H1 (cell line): ENCODE measurements at regions not wholly inside any gene's neighbourhood (a gene's known extent, or its start where the extent isn't known, plus 50 kb on each side); places are given as distances from the start of the nearest gene placed in this dataset.

Experiments
- CTCF ChIA-PET: fragments of 300-600 bp; sonication (Branson Sonifier 250); formaldehyde crosslinking; loops from one replicate; lab custom pipeline; 2021; ENCODE audit not compliant: partially characterized antibody; lab: Charles Lee
- POLR2A ChIA-PET: fragments of 300-600 bp; sonication (Branson Sonifier 250); formaldehyde crosslinking; loops from one replicate; lab custom pipeline; 2021; ENCODE audit warnings: inconsistent platforms; ENCODE audit not compliant: partially characterized antibody; lab: Charles Lee
- DNase-seq, 2 experiments: peaks; one replicate each; pipeline versions ENCODE4 v3.0.0 to v3.0.0-alpha.2; 2010 to 2022; ENCODE audit warnings: low spot score in 2 of 2, low read depth in 1 of 2, mixed read lengths in 1 of 2
- FAIRE-seq: peaks from 2 replicates; lab custom pipeline; 2011; peaks lifted over from hg19 to GRCh38; lab: Jason Lieb, UNC
- H2AFZ ChIP-seq: 2 replicates; pipeline ENCODE4 v1.8.1; 2012; ENCODE audit warnings: low read length, inconsistent platforms
- H2AK5ac ChIP-seq: 2 replicates; pipeline ENCODE4 v1.6.1; 2013; ENCODE audit warnings: low read depth, low read length
- H2BK120ac ChIP-seq: replicated peaks from 2 replicates; pipeline ENCODE3; 2013; ENCODE audit warnings: low read depth, low read length, inconsistent platforms
- H2BK12ac ChIP-seq: 2 replicates; pipeline ENCODE4 v1.6.1; 2013; ENCODE audit warnings: low read depth, low read length
- H2BK15ac ChIP-seq: 2 replicates; pipeline ENCODE4 v1.6.1; 2013; ENCODE audit warnings: low read length
- H2BK20ac ChIP-seq: 2 replicates; pipeline ENCODE4 v1.6.1; 2013; ENCODE audit warnings: low read length
- H2BK5ac ChIP-seq: 2 replicates; pipeline ENCODE4 v1.6.1; 2013; ENCODE audit warnings: low read depth, low read length
- H3K14ac ChIP-seq: 2 replicates; pipeline ENCODE4 v1.6.1; 2013; ENCODE audit warnings: inconsistent platforms; ENCODE audit not compliant: insufficient read length
- H3K18ac ChIP-seq: 2 replicates; pipeline ENCODE4 v1.6.1; 2013; ENCODE audit warnings: low read length; ENCODE audit errors: extremely low read depth
- H3K23ac ChIP-seq: 2 replicates; pipeline ENCODE4 v1.6.1; 2013; ENCODE audit warnings: inconsistent platforms; ENCODE audit not compliant: insufficient read length
- H3K23me2 ChIP-seq: 2 replicates; pipeline ENCODE4 v1.6.1; 2013; ENCODE audit warnings: low read depth, low read length
- H3K27ac ChIP-seq: 2 replicates; pipeline ENCODE4 v1.6.1; 2011; ENCODE audit warnings: low read depth, low read length, inconsistent platforms
- H3K27me3 ChIP-seq, 4 experiments: replicated peaks in 1 of 4; 1 replicate in 1 of 4; 2 replicates in 3 of 4; pipeline versions ENCODE4 v1.6.1 to v1.8.1; 2011 to 2013; ENCODE audit warnings: low read length in 3 of 4, mild to moderate bottlenecking in 3 of 4, inconsistent platforms in 2 of 4, mixed read lengths in 2 of 4, moderate library complexity in 1 of 4; ENCODE audit not compliant: control insufficient read depth in 3 of 4, insufficient read depth in 3 of 4; ENCODE audit errors: extremely low read depth in 1 of 4
- H3K36me3 ChIP-seq, 4 experiments: 2 replicates each; pipeline versions ENCODE4 v1.6.1 to v1.8.1; 2011 to 2013; ENCODE audit warnings: mild to moderate bottlenecking in 4 of 4, low read length in 3 of 4, moderate library complexity in 2 of 4, control low read depth in 1 of 4, inconsistent platforms in 1 of 4; ENCODE audit not compliant: insufficient read depth in 4 of 4, control insufficient read depth in 2 of 4
- H3K4ac ChIP-seq: replicated peaks from 2 replicates; pipeline ENCODE3; 2013; ENCODE audit warnings: low read length, low read depth, mixed read lengths, inconsistent platforms; ENCODE audit not compliant: insufficient read length
- H3K4me1 ChIP-seq, 4 experiments: replicated peaks in 1 of 4; 1 replicate in 1 of 4; 2 replicates in 3 of 4; pipeline versions ENCODE4 v1.6.1 to v1.8.1; 2011 to 2013; ENCODE audit warnings: low read length in 3 of 4, inconsistent platforms in 2 of 4, mixed read lengths in 1 of 4; ENCODE audit not compliant: insufficient read depth in 4 of 4, control insufficient read depth in 3 of 4
- H3K4me2 ChIP-seq, 2 experiments: 2 replicates each; pipeline versions ENCODE4 v1.6.1 to v1.8.1; 2011 to 2013; ENCODE audit warnings: low read depth in 2 of 2, low read length in 2 of 2, control low read depth in 1 of 2, inconsistent platforms in 1 of 2, mild to moderate bottlenecking in 1 of 2; ENCODE audit not compliant: insufficient read depth in 1 of 2
- H3K4me3 ChIP-seq, 4 experiments: fragments of 200-600, 300-600 bp in 1 of 4; sonication (generic), shearing (Covaris generic), sonication (Bioruptor Twin) in 1 of 4; 2 replicates each; pipeline versions ENCODE4 v1.5.1 to v1.8.1; 2011 to 2016; ENCODE audit warnings: low read length in 4 of 4, low read depth in 3 of 4, control low read depth in 2 of 4, inconsistent platforms in 2 of 4, mild to moderate bottlenecking in 2 of 4, mixed read lengths in 1 of 4, moderate library complexity in 1 of 4; ENCODE audit not compliant: insufficient read depth in 2 of 4; ENCODE audit errors: extremely low read depth in 1 of 4
- H3K56ac ChIP-seq: replicated peaks from 2 replicates; pipeline ENCODE3; 2013; ENCODE audit warnings: low read depth, mild to moderate bottlenecking, mixed read lengths, low read length, inconsistent platforms; ENCODE audit not compliant: insufficient read length
- H3K79me1 ChIP-seq: 2 replicates; pipeline ENCODE4 v1.6.1; 2013; ENCODE audit warnings: low read depth, low read length, control low read depth
- H3K79me2 ChIP-seq, 2 experiments: 2 replicates each; pipeline versions ENCODE4 v1.6.1 to v1.8.1; 2012 to 2013; ENCODE audit warnings: low read length in 2 of 2, mild to moderate bottlenecking in 2 of 2, inconsistent platforms in 1 of 2; ENCODE audit not compliant: insufficient read depth in 2 of 2, control insufficient read depth in 1 of 2
- H3K9ac ChIP-seq, 4 experiments: replicated peaks in 1 of 4; 1 replicate in 1 of 4; 2 replicates in 3 of 4; pipeline versions ENCODE4 v1.6.1 to v1.8.1; 2011 to 2013; ENCODE audit warnings: low read depth in 3 of 4, low read length in 3 of 4, control low read depth in 2 of 4, mild to moderate bottlenecking in 2 of 4, moderate library complexity in 2 of 4, inconsistent platforms in 1 of 4; ENCODE audit errors: extremely low read depth in 1 of 4
- H3K9me3 ChIP-seq, 2 experiments: 2 replicates each; pipeline versions ENCODE4 v1.6.1 to v1.8.1; 2012 to 2013; ENCODE audit warnings: mild to moderate bottlenecking in 2 of 2, moderate library complexity in 2 of 2, control low read depth in 1 of 2, inconsistent platforms in 1 of 2, low read depth in 1 of 2, low read length in 1 of 2, mixed read lengths in 1 of 2; ENCODE audit not compliant: insufficient read depth in 2 of 2
- H4K20me1 ChIP-seq, 2 experiments: replicated peaks in 1 of 2; 2 replicates each; pipeline versions ENCODE3 to v1.8.1; 2011 to 2013; ENCODE audit warnings: inconsistent platforms in 2 of 2, low read length in 2 of 2, mild to moderate bottlenecking in 1 of 2; ENCODE audit not compliant: insufficient read depth in 2 of 2, control insufficient read depth in 1 of 2
- H4K5ac ChIP-seq: 2 replicates; pipeline ENCODE4 v1.6.1; 2013; ENCODE audit warnings: low read length, low read depth, mixed read lengths, inconsistent platforms; ENCODE audit not compliant: insufficient read length
- H4K8ac ChIP-seq: 2 replicates; pipeline ENCODE4 v1.8.0; 2013; ENCODE audit warnings: mild to moderate bottlenecking, moderate library complexity, low read length, inconsistent platforms; ENCODE audit not compliant: insufficient read depth; ENCODE audit errors: extremely low read depth
- H4K91ac ChIP-seq: replicated peaks from 2 replicates; pipeline ENCODE3; 2013; ENCODE audit warnings: low read length, mixed read lengths, inconsistent platforms; ENCODE audit not compliant: insufficient read length
- CBX8 ChIP-seq: fragments of 300-800, 300-1000 bp; sonication (generic); IDR thresholded peaks from 2 replicates; pipeline ENCODE4 v1.7.1; 2016; ENCODE audit warnings: low read depth, low read length, borderline replicate concordance
- CHD2 ChIP-seq: IDR thresholded peaks from 2 replicates; pipeline ENCODE4 v1.6.1; 2012; ENCODE audit warnings: low read length, improper control_type of control experiment
- EZH2 ChIP-seq: fragments of 200-600 bp; sonication (generic); IDR thresholded peaks from 2 replicates; pipeline ENCODE4 v1.7.1; 2012; ENCODE audit warnings: low read depth, mild to moderate bottlenecking, moderate library complexity, low read length, inconsistent platforms; ENCODE audit not compliant: severe bottlenecking
- HDAC6 ChIP-seq: IDR thresholded peaks from one replicate; pipeline ENCODE4 v1.7.1; 2012; ENCODE audit warnings: low read depth, mild to moderate bottlenecking, inconsistent platforms, low read length, moderate library complexity
- SIRT6 ChIP-seq: IDR thresholded peaks from one replicate; pipeline ENCODE4 v1.7.1; 2012; ENCODE audit warnings: low read length, inconsistent platforms
- SRF ChIP-seq: IDR thresholded peaks from 2 replicates; pipeline ENCODE4 v1.6.1; 2011; ENCODE audit warnings: mild to moderate bottlenecking, low read depth, low read length, moderate library complexity
- TAF7 ChIP-seq: optimal IDR thresholded peaks from 2 replicates; pipeline ENCODE3; 2011; ENCODE audit warnings: low read depth, mild to moderate bottlenecking, inconsistent platforms, low read length, moderate library complexity, borderline replicate concordance
- TBP ChIP-seq: IDR thresholded peaks from 2 replicates; pipeline ENCODE4 v1.6.1; 2011; ENCODE audit warnings: low read depth, low read length, improper control_type of control experiment
- TF ChIP-seq, protein P1 (sequence below): IDR thresholded peaks from 2 replicates; pipeline ENCODE4 v1.6.1; 2011; ENCODE audit warnings: low read length, improper control_type of control experiment
- TF ChIP-seq, protein P2 (sequence below): IDR thresholded peaks from 2 replicates; pipeline ENCODE4 v1.6.1; 2012; ENCODE audit warnings: low read length, inconsistent platforms

DNA sequence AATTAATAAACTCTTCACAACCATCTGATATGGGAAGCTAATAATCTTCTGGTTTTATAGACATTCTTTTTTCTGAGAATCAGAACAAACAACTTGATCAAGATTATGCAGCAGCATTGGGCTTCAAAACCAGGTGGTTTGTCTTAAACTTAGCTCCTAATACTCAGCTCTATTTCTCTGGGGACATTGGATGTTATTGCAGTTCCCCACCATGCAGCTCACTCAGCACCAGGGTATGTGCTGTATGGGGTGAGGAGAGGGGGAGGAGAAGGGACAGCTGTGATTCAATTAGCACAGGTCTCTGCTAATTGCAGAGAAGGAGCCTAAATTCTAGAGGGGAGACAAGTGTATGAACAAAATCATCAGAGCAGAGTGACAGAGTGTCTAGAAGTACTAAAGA lies 210.7 kb upstream of the TNC start:
- Histone ChIP-seq H4K8ac (no peak overlapping the region), H3K4me1 (no peaks in the 10 kb centered on the region), H4K91ac (no peak overlapping the region), H3K27ac (no peak overlapping the region), H3K4me2 (no peak overlapping the region), H3K27me3 (no peaks in the 10 kb centered on the region), H3K23ac (no peak overlapping the region), H3K14ac (no peak overlapping the region), H4K5ac (no peak overlapping the region), H3K4ac (no peak overlapping the region), H3K18ac (no peak overlapping the region), H2AFZ (no peak overlapping the region), H3K23me2 (no peaks in the 10 kb centered on the region), H2BK120ac (no peak overlapping the region), H3K79me1 (no peaks in the 10 kb centered on the region), H3K4me3 (no peak overlapping the region), H3K36me3 (no peaks in the 10 kb centered on the region), H2BK12ac (no peak overlapping the region), H2AK5ac (no peak overlapping the region), H2BK15ac (no peak overlapping the region), H3K56ac (no peak overlapping the region), H4K20me1 (no peaks in the 10 kb centered on the region), H3K79me2 (no peaks in the 10 kb centered on the region), H2BK20ac (no peak overlapping the region), H2BK5ac (no peak overlapping the region), H3K9ac (no peak overlapping the region), H3K9me3 (no peaks in the 10 kb centered on the region)
- ChIA-PET CTCF (no interaction called here), POLR2A (no interaction called here)
- DNase-seq (no peak), FAIRE-seq (no peak)
- no peak for TF ChIP-seq TAF7
- TF ChIP-seq EZH2, result no peak
- TF ChIP-seq, protein P1, sequence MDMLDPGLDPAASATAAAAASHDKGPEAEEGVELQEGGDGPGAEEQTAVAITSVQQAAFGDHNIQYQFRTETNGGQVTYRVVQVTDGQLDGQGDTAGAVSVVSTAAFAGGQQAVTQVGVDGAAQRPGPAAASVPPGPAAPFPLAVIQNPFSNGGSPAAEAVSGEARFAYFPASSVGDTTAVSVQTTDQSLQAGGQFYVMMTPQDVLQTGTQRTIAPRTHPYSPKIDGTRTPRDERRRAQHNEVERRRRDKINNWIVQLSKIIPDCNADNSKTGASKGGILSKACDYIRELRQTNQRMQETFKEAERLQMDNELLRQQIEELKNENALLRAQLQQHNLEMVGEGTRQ, result no peak
- no peak for TF ChIP-seq CBX8
- TF ChIP-seq SRF, result no peak
- no peak for TF ChIP-seq HDAC6
- TF ChIP-seq CHD2, result no peak
- TF ChIP-seq TBP, result no peak
- TF ChIP-seq, protein P2, sequence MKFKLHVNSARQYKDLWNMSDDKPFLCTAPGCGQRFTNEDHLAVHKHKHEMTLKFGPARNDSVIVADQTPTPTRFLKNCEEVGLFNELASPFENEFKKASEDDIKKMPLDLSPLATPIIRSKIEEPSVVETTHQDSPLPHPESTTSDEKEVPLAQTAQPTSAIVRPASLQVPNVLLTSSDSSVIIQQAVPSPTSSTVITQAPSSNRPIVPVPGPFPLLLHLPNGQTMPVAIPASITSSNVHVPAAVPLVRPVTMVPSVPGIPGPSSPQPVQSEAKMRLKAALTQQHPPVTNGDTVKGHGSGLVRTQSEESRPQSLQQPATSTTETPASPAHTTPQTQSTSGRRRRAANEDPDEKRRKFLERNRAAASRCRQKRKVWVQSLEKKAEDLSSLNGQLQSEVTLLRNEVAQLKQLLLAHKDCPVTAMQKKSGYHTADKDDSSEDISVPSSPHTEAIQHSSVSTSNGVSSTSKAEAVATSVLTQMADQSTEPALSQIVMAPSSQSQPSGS, result no peak
- no peak for TF ChIP-seq SIRT6
